NCI-H2196 (cell line): ENCODE measurements at regions not wholly inside any gene's neighbourhood (a gene's known extent, or its start where the extent isn't known, plus 50 kb on each side); places are given as distances from the start of the nearest gene placed in this dataset.
A peak's percentile ranks its signal among the peaks of the same experiment; 100 is the strongest.

Experiments
- DNase-seq: peaks from one replicate; lab custom pipeline; 2025; ENCODE audit not compliant: unreplicated experiment; lab: John Stamatoyannopoulos, UW

- DNase-seq, result no peak
Measured at GRCh38 chr6:126147291-126147815, 161.0 kb downstream of the TRMT11 start.

- no peak for DNase-seq
Measured at GRCh38 chr6:126148853-126149252, 162.5 kb downstream of the TRMT11 start.

- no peak for DNase-seq
Measured at GRCh38 chr6:126152372-126152745, 166.0 kb downstream of the TRMT11 start.

GRCh38 chr6:126153661-126154060 lies 167.3 kb downstream of the TRMT11 start:
- DNase-seq, result no peak

GRCh38 chr6:126156973-126157372 lies 170.6 kb downstream of the TRMT11 start:
- DNase-seq, result no peak

- DNase-seq, result no peak
Measured at GRCh38 chr6:126167726-126168125, 172.2 kb upstream of the CENPW start.

- DNase-seq, result no peak
Measured at GRCh38 chr6:126170433-126170832, 169.5 kb upstream of the CENPW start.

GRCh38 chr6:126170978-126171382 lies 168.9 kb upstream of the CENPW start:
- DNase-seq, result peak; percentile 16

- DNase-seq, result no peak
Measured at GRCh38 chr6:126172131-126172530, 167.8 kb upstream of the CENPW start.

- DNase-seq, result no peak
Measured at GRCh38 chr6:126173265-126173664, 166.7 kb upstream of the CENPW start.

GRCh38 chr6:126174697-126175096 lies 165.2 kb upstream of the CENPW start:
- no peak for DNase-seq

GRCh38 chr6:126175251-126175650 lies 164.7 kb upstream of the CENPW start:
- DNase-seq, result no peak

GRCh38 chr6:126176282-126176681 lies 163.6 kb upstream of the CENPW start:
- DNase-seq, result no peak

- no peak for DNase-seq
Measured at GRCh38 chr6:126180585-126180984, 159.3 kb upstream of the CENPW start.

GRCh38 chr6:126181173-126181741 lies 158.7 kb upstream of the CENPW start:
- DNase-seq, result no peak

- DNase-seq, result no peak
Measured at GRCh38 chr6:126181890-126182289, 158.0 kb upstream of the CENPW start.

GRCh38 chr6:126182650-126183311 lies 157.1 kb upstream of the CENPW start:
- DNase-seq, result no peak

GRCh38 chr6:126185774-126186173 lies 154.1 kb upstream of the CENPW start:
- no peak for DNase-seq

- no peak for DNase-seq
Measured at GRCh38 chr6:126188279-126188909, 151.5 kb upstream of the CENPW start.

- DNase-seq, result no peak
Measured at GRCh38 chr6:126195625-126196236, 144.2 kb upstream of the CENPW start.

GRCh38 chr6:126198631-126199030 lies 141.3 kb upstream of the CENPW start:
- no peak for DNase-seq

GRCh38 chr6:126199466-126199865 lies 140.4 kb upstream of the CENPW start:
- no peak for DNase-seq
